Ishikawa (cell line): ENCODE measurements at regions not wholly inside any gene's neighbourhood (a gene's known extent, or its start where the extent isn't known, plus 50 kb on each side); places are given as distances from the start of the nearest gene placed in this dataset.

Source experiments
- CEBPB ChIP-seq: IDR thresholded peaks from 2 replicates; pipeline ENCODE4 v1.6.1; 2012
- EP300 ChIP-seq: IDR thresholded peaks from 2 replicates; pipeline ENCODE4 v1.6.1; 2012; ENCODE audit warnings: borderline replicate concordance
- FOXM1 ChIP-seq: IDR thresholded peaks from 2 replicates; pipeline ENCODE4 v1.6.1; 2012; ENCODE audit warnings: low read depth, borderline replicate concordance
- MAX ChIP-seq: IDR thresholded peaks from 2 replicates; pipeline ENCODE4 v1.6.1; 2012
- RAD21 ChIP-seq: IDR thresholded peaks from 2 replicates; pipeline ENCODE4 v1.6.1; 2012; ENCODE audit warnings: low read depth

DNA sequence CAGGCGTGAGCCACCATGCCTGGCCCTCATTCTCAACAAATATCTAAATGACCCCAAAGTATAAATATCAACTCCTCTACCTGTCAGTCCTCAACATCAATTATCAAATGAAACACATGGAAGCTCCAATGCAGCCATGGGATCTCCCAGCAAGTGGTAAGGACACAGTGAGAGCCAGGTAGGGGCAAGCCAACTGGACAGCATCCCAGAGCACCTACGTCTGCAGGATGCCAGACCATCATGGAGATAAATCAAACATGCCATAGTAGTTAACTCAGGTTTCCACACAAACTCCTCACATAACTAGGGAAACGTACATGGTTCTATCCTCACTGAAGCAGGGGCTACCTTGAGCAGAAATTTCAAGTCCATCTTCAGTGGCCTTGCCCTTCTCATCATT is 159.9 kb upstream of the MED14 start:
- TF ChIP-seq RAD21 (no peak), CEBPB (no peak), MAX (no peak), EP300 (no peak), FOXM1 (no peak)
